CD4-positive, alpha-beta memory T cell (primary cell): ENCODE measurements at regions not wholly inside any gene's neighbourhood (a gene's known extent, or its start where the extent isn't known, plus 50 kb on each side); places are given as distances from the start of the nearest gene placed in this dataset.

Experiments used
- CTCF ChIA-PET: fragments of 350-600 bp; sonication (Branson Sonifier 250); formaldehyde crosslinking; loops from one replicate; lab custom pipeline; 2021; ENCODE audit warnings: inconsistent platforms; ENCODE audit not compliant: partially characterized antibody; lab: Charles Lee
- POLR2A ChIA-PET: fragments of 350-600 bp; sonication (Branson Sonifier 250); formaldehyde crosslinking; loops from one replicate; lab custom pipeline; 2021; ENCODE audit not compliant: partially characterized antibody; lab: Charles Lee
- DNase-seq, 5 donors: peaks; one replicate each; pipeline versions ENCODE4 v3.0.0 to v3.0.0-alpha.2; 2020 to 2022; ENCODE audit warnings: mixed read lengths in 1 of 5
- H3K27ac ChIP-seq: one replicate; pipeline ENCODE4 v1.7.0; 2013; ENCODE audit warnings: low read depth, low read length
- H3K27me3 ChIP-seq: 2 replicates; pipeline ENCODE4 v1.7.0; 2013; ENCODE audit warnings: mild to moderate bottlenecking, low read length, moderate library complexity; ENCODE audit not compliant: insufficient read depth
- H3K36me3 ChIP-seq: 2 replicates; pipeline ENCODE4 v1.7.0; 2013; ENCODE audit warnings: mild to moderate bottlenecking, low read length, moderate library complexity; ENCODE audit not compliant: insufficient read depth
- H3K4me1 ChIP-seq: 2 replicates; pipeline ENCODE4 v1.7.0; 2013; ENCODE audit warnings: mild to moderate bottlenecking, low read length, moderate library complexity; ENCODE audit not compliant: insufficient read depth
- H3K4me3 ChIP-seq, 2 donors: one replicate each; pipeline ENCODE4 v1.7.0; 2013; ENCODE audit warnings: low read length in 2 of 2, mild to moderate bottlenecking in 1 of 2
- H3K9me3 ChIP-seq, 2 donors: one replicate each; pipeline ENCODE4 v1.7.0; 2013; ENCODE audit warnings: low read length in 2 of 2, control low read depth in 1 of 2; ENCODE audit not compliant: control insufficient read depth in 1 of 2
- H3K27ac Mint-ChIP-seq, 7 donors: one replicate each; pipeline ENCODE4 v1.8.0; 2020 to 2021; ENCODE audit warnings: mixed read lengths in 7 of 7, mild to moderate bottlenecking in 6 of 7, inconsistent platforms in 3 of 7, moderate library complexity in 3 of 7
- H3K27me3 Mint-ChIP-seq, 2 donors: one replicate each; pipeline ENCODE4 v1.8.0; 2020 to 2021; ENCODE audit warnings: mixed read lengths in 2 of 2
- H3K36me3 Mint-ChIP-seq, 2 donors: one replicate each; pipeline ENCODE4 v1.8.0; 2020 to 2021; ENCODE audit warnings: mixed read lengths in 2 of 2, inconsistent platforms in 1 of 2, mild to moderate bottlenecking in 1 of 2
- H3K4me1 Mint-ChIP-seq, 4 donors: one replicate each; pipeline ENCODE4 v1.8.0; 2020 to 2021; ENCODE audit warnings: mixed read lengths in 4 of 4, mild to moderate bottlenecking in 1 of 4
- H3K4me3 Mint-ChIP-seq, 8 donors: one replicate each; pipeline ENCODE4 v1.8.0; 2020 to 2021; ENCODE audit warnings: mixed read lengths in 8 of 8, mild to moderate bottlenecking in 7 of 8, moderate library complexity in 6 of 8, inconsistent platforms in 3 of 8
- H3K9me3 Mint-ChIP-seq, 8 donors: one replicate each; pipeline ENCODE4 v1.8.0; 2020 to 2021; ENCODE audit warnings: mixed read lengths in 8 of 8, mild to moderate bottlenecking in 5 of 8, inconsistent platforms in 3 of 8, moderate library complexity in 1 of 8
- intact Hi-C: fragments of 100-400 bp; cut with micrococcal nuclease; formaldehyde crosslinking; loops from one replicate; pipeline ENCODE4 v1.15.1; 2023

- peaks cover 17 to 20% of the 10 kb centered on the region in 2 donors for H3K27me3 Mint-ChIP-seq
- intact Hi-C loops, result no loop called here
Observed at GRCh38 chr1:4164965-4165364, 264.9 kb upstream of the C1orf174 start.

GRCh38 chr1:4165686-4166300 lies 265.7 kb upstream of the C1orf174 start:
- ChIA-PET CTCF (no interaction called here), POLR2A (no interaction called here)
- no peaks in the 10 kb centered on the region for H3K27me3 ChIP-seq
- no peak for DNase-seq
- no peaks in the 10 kb centered on the region for H3K9me3 Mint-ChIP-seq
- H3K4me1 ChIP-seq, result no peaks in the 10 kb centered on the region
- no peak overlapping the region for H3K4me3 ChIP-seq
- no peaks in the 10 kb centered on the region for H3K36me3 ChIP-seq
- H3K36me3 Mint-ChIP-seq, result no peaks in the 10 kb centered on the region
- H3K9me3 ChIP-seq, result no peaks in the 10 kb centered on the region
- no peak overlapping the region for H3K4me3 Mint-ChIP-seq
- H3K27ac Mint-ChIP-seq, result no peak overlapping the region
- H3K4me1 Mint-ChIP-seq, result no peaks in the 10 kb centered on the region
- H3K27me3 Mint-ChIP-seq, result peaks cover 17 to 25% of the 10 kb centered on the region in 2 donors
- no peak overlapping the region for H3K27ac ChIP-seq
- intact Hi-C loops, result no loop called here

More at GRCh38 chr1:4164965-4165364, 264.9 kb upstream of the C1orf174 start:
- H3K9me3 ChIP-seq, result no peaks in the 10 kb centered on the region
- H3K4me1 Mint-ChIP-seq, result no peaks in the 10 kb centered on the region
- POLR2A ChIA-PET, result no interaction called here
- DNase-seq, result no peak
- H3K27me3 ChIP-seq, result no peaks in the 10 kb centered on the region
- H3K36me3 ChIP-seq, result no peaks in the 10 kb centered on the region
- H3K27ac ChIP-seq, result no peak overlapping the region
- no peak overlapping the region for H3K4me3 ChIP-seq
- CTCF ChIA-PET, result no interaction called here
- H3K9me3 Mint-ChIP-seq, result no peaks in the 10 kb centered on the region
- H3K4me3 Mint-ChIP-seq, result no peak overlapping the region
- no peaks in the 10 kb centered on the region for H3K4me1 ChIP-seq
- no peaks in the 10 kb centered on the region for H3K36me3 Mint-ChIP-seq
- no peak overlapping the region for H3K27ac Mint-ChIP-seq

GRCh38 chr1:4166713-4167112 lies 266.6 kb upstream of the C1orf174 start:
- no peaks in the 10 kb centered on the region for H3K36me3 ChIP-seq
- H3K4me1 Mint-ChIP-seq, result no peaks in the 10 kb centered on the region
- no peaks in the 10 kb centered on the region for H3K9me3 Mint-ChIP-seq
- intact Hi-C loops, result no loop called here
- CTCF ChIA-PET, result no interaction called here
- no peaks in the 10 kb centered on the region for H3K36me3 Mint-ChIP-seq
- H3K4me1 ChIP-seq, result no peaks in the 10 kb centered on the region
- H3K27me3 Mint-ChIP-seq, result peaks cover 18 to 29% of the 10 kb centered on the region in 2 donors
- H3K27ac ChIP-seq, result no peak overlapping the region
- H3K27ac Mint-ChIP-seq, result no peak overlapping the region
- H3K4me3 Mint-ChIP-seq, result no peak overlapping the region
- POLR2A ChIA-PET, result no interaction called here
- H3K4me3 ChIP-seq, result no peak overlapping the region
- DNase-seq, result no peak
- no peaks in the 10 kb centered on the region for H3K27me3 ChIP-seq
- H3K9me3 ChIP-seq, result no peaks in the 10 kb centered on the region

DNA sequence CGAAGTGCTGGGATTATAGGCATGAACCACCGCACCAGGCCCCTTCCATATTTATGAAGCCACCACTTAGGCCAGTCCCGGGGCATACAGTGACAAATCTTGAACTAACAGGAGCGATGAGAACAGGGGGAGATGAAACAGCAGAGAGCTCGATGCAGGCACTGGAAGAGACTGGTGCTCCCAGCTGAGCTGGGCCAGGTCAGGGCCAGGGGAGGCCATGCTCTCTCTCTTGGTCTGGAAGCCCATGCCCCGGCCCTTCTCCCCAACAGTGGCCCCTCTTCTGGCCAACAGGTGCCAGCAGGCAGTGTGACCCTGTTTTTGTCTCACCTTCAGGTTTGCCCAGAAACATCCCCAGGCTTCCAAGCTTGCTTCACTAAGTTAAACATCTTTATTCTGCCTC lies 269.9 kb upstream of the C1orf174 start:
- Mint-ChIP-seq H3K27me3 (peaks cover 17 to 27% of the 10 kb centered on the region in 2 donors), H3K4me3 (no peak overlapping the region), H3K9me3 (no peaks in the 10 kb centered on the region), H3K4me1 (no peaks in the 10 kb centered on the region), H3K27ac (no peak overlapping the region), H3K36me3 (no peaks in the 10 kb centered on the region)
- ChIA-PET POLR2A (no interaction called here), CTCF (no interaction called here)
- intact Hi-C loops, result no loop called here
- Histone ChIP-seq H3K36me3 (no peaks in the 10 kb centered on the region), H3K4me1 (no peaks in the 10 kb centered on the region), H3K27ac (no peak overlapping the region), H3K4me3 (no peak overlapping the region), H3K27me3 (no peaks in the 10 kb centered on the region), H3K9me3 (no peaks in the 10 kb centered on the region)
- no peak for DNase-seq

- intact Hi-C loops, result no loop called here
- CTCF ChIA-PET, result no interaction called here
- H3K4me3 Mint-ChIP-seq, result no peak overlapping the region
Observed at GRCh38 chr1:4170548-4171340, 270.7 kb upstream of the C1orf174 start.

DNA sequence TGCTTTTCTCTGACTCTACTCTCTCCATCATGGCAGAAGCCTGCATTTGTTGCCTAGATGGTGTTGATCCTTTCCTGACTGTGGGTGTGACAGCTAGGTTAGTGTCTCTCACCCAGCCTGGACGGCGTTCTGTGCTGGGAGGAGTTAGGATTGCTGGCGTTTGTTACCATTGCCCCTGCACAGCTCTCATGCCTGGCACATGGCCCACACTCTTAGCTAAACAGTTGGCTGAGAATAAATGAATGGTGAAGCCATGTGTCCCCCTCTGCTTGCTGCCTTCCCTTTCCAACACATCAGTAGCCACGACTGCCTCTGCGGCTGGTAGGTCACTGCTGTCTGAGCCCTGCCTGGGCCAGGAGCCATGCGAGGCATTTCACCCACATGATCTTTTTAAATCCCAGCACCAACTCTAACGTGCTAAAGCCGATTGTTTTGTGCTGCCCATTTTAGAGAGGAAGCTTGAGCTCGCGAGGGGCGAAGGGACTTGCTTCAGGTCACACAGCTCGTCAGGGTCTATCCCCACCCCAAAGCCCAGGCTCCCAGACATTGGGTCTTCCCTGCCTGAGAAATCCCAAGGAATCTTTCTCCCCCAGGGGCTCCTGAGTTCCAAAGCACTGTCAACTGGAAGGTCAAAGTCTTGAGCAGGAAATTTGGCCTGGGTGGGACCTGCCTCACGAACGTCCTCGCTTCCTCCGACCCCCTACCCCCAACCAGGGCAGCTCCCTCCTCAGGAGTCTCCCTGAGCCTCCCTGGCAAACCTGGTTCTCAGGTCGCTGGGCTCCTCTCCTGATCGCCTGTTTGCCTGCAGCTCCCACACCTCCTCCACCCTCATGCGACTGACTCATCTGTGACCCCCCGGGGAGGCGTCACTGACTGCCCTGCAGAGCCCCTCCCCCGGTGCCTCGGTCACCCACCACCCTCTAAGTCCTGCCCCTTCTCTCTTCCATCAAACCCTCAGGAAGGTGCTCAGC lies 271.7 kb upstream of the C1orf174 start:
- H3K9me3 Mint-ChIP-seq, result no peaks in the 10 kb centered on the region
- Histone ChIP-seq H3K36me3 (no peaks in the 10 kb centered on the region), H3K9me3 (no peaks in the 10 kb centered on the region), H3K27me3 (no peaks in the 10 kb centered on the region), H3K27ac (no peak overlapping the region), H3K4me1 (no peaks in the 10 kb centered on the region), H3K4me3 (no peak overlapping the region)
- POLR2A ChIA-PET, result no interaction called here
- H3K36me3 Mint-ChIP-seq, result no peaks in the 10 kb centered on the region
- H3K27me3 Mint-ChIP-seq, result peaks cover 11 to 20% of the 10 kb centered on the region in 2 donors
- CTCF ChIA-PET, result no interaction called here
- no peak overlapping the region for H3K27ac Mint-ChIP-seq
- no peak overlapping the region for H3K4me3 Mint-ChIP-seq
- DNase-seq, result no peak
- no peaks in the 10 kb centered on the region for H3K4me1 Mint-ChIP-seq
- intact Hi-C loops, result no loop called here

More at GRCh38 chr1:4170548-4171340, 270.7 kb upstream of the C1orf174 start:
- H3K9me3 ChIP-seq, result no peaks in the 10 kb centered on the region
- no peak overlapping the region for H3K27ac Mint-ChIP-seq
- no peaks in the 10 kb centered on the region for H3K9me3 Mint-ChIP-seq
- H3K4me1 Mint-ChIP-seq, result no peaks in the 10 kb centered on the region
- no peak overlapping the region for H3K4me3 ChIP-seq
- no peak for DNase-seq
- peaks cover 12 to 23% of the 10 kb centered on the region in 2 donors for H3K27me3 Mint-ChIP-seq
- H3K27me3 ChIP-seq, result no peaks in the 10 kb centered on the region
- no peak overlapping the region for H3K27ac ChIP-seq
- no peaks in the 10 kb centered on the region for H3K4me1 ChIP-seq
- POLR2A ChIA-PET, result no interaction called here
- H3K36me3 Mint-ChIP-seq, result no peaks in the 10 kb centered on the region
- H3K36me3 ChIP-seq, result no peaks in the 10 kb centered on the region
